Astrocyte (in vitro differentiated cells and primary cell): ENCODE measurements at regions not wholly inside any gene's neighbourhood (a gene's known extent, or its start where the extent isn't known, plus 50 kb on each side); places are given as distances from the start of the nearest gene placed in this dataset.

Source experiments
- DNase-seq: peaks from one replicate; pipeline ENCODE4 v3.0.0-alpha.2; 2010; ENCODE audit warnings: low read depth
- FAIRE-seq: peaks from 2 replicates; lab custom pipeline; 2011; peaks lifted over from hg19 to GRCh38; lab: Jason Lieb, UNC
- H2AFZ ChIP-seq: 2 replicates; pipeline ENCODE4 v1.6.0; 2012; ENCODE audit warnings: low read depth, low read length, inconsistent platforms
- H3K27ac ChIP-seq: 2 replicates; pipeline ENCODE4 v1.5.1; 2011; ENCODE audit warnings: low read depth, low read length, inconsistent platforms
- H3K27me3 ChIP-seq: 2 replicates; pipeline ENCODE4 v1.6.0; 2011; ENCODE audit warnings: low read length, inconsistent platforms; ENCODE audit not compliant: insufficient read depth
- H3K36me3 ChIP-seq: 2 replicates; pipeline ENCODE4 v1.5.1; 2011; ENCODE audit warnings: low read length, inconsistent platforms; ENCODE audit not compliant: insufficient read depth
- H3K4me1 ChIP-seq: 2 replicates; pipeline ENCODE4 v1.5.1; 2011; ENCODE audit warnings: low read length, inconsistent platforms; ENCODE audit not compliant: insufficient read depth
- H3K4me2 ChIP-seq: 2 replicates; pipeline ENCODE4 v1.6.0; 2012; ENCODE audit warnings: low read length, inconsistent platforms
- H3K4me3 ChIP-seq: 2 replicates; pipeline ENCODE4 v1.5.1; 2011; ENCODE audit warnings: low read depth, mild to moderate bottlenecking, low read length, inconsistent platforms; ENCODE audit not compliant: insufficient read depth
- H3K79me2 ChIP-seq: 2 replicates; pipeline ENCODE4 v1.6.0; 2012; ENCODE audit warnings: mild to moderate bottlenecking, low read length, inconsistent platforms; ENCODE audit not compliant: insufficient read depth
- H3K9ac ChIP-seq: 2 replicates; pipeline ENCODE4 v1.6.0; 2012; ENCODE audit warnings: mild to moderate bottlenecking, low read length, inconsistent platforms
- H3K9me3 ChIP-seq: 2 replicates; pipeline ENCODE4 v1.5.1; 2012; ENCODE audit warnings: low read depth, mild to moderate bottlenecking, low read length, inconsistent platforms; ENCODE audit not compliant: insufficient read depth
- H4K20me1 ChIP-seq: 2 replicates; pipeline ENCODE4 v1.6.0; 2012; ENCODE audit warnings: low read length, inconsistent platforms; ENCODE audit not compliant: insufficient read depth
- H3K27ac Mint-ChIP-seq: one replicate; pipeline ENCODE4 v1.8.0; 2021; ENCODE audit warnings: mild to moderate bottlenecking, mixed read lengths; ENCODE audit not compliant: unreplicated experiment
- H3K27me3 Mint-ChIP-seq: one replicate; pipeline ENCODE4 v1.8.0; 2021; ENCODE audit warnings: low read depth, mixed read lengths; ENCODE audit not compliant: unreplicated experiment
- H3K36me3 Mint-ChIP-seq: one replicate; pipeline ENCODE4 v1.8.0; 2021; ENCODE audit warnings: low read depth, mixed read lengths; ENCODE audit not compliant: unreplicated experiment
- H3K4me1 Mint-ChIP-seq: one replicate; pipeline ENCODE4 v1.8.0; 2021; ENCODE audit warnings: low read depth, mixed read lengths; ENCODE audit not compliant: unreplicated experiment
- H3K4me3 Mint-ChIP-seq: one replicate; pipeline ENCODE4 v1.8.0; 2021; ENCODE audit warnings: mild to moderate bottlenecking, moderate library complexity, mixed read lengths; ENCODE audit not compliant: unreplicated experiment
- H3K9me3 Mint-ChIP-seq: one replicate; pipeline ENCODE4 v1.8.0; 2021; ENCODE audit warnings: mild to moderate bottlenecking, mixed read lengths; ENCODE audit not compliant: unreplicated experiment
- EZH2 ChIP-seq: IDR thresholded peaks from 2 replicates; pipeline ENCODE4 v1.6.1; 2012; ENCODE audit warnings: mild to moderate bottlenecking, low read length, inconsistent platforms; ENCODE audit not compliant: insufficient read depth
- TF ChIP-seq, protein P1 (sequence below): IDR thresholded peaks from 2 replicates; pipeline ENCODE4 v1.5.1; 2011; ENCODE audit warnings: low read depth, mild to moderate bottlenecking, inconsistent platforms, low read length, moderate library complexity; ENCODE audit not compliant: insufficient read depth

DNA sequence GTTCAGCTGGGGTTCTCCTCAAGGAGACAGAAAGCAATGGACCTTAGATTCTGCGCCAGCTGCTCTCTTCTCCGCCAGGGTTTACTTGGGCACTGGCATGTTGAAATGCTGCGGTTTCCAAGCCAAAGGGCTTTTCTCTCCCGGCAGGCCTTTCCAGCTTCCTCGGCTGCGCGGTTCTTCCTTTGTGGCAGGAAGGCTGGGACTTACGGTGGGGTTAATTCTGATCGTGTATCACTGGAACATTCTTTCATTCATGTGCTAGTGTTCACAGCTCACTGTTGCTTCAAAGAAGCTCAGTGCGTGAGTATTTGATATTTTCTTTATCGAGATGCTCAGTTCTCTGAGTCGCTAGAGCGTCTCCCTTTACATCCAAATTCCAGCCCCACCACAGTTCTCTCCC lies 723.2 kb downstream of the UQCRFS1 start:
- FAIRE-seq (no peak), DNase-seq (no peak)
- Mint-ChIP-seq H3K27ac (no peak overlapping the region), H3K9me3 (no peaks in the 10 kb centered on the region), H3K27me3 (peaks cover 24% of the 10 kb centered on the region), H3K36me3 (no peaks in the 10 kb centered on the region), H3K4me1 (peaks cover 15% of the 10 kb centered on the region), H3K4me3 (no peak overlapping the region)
- no peak overlapping the region for H3K4me3 ChIP-seq
- no peak overlapping the region for H3K9ac ChIP-seq
- H2AFZ ChIP-seq, result no peak overlapping the region
- no peaks in the 10 kb centered on the region for H3K27me3 ChIP-seq
- H3K27ac ChIP-seq, result no peak overlapping the region
- no peaks in the 10 kb centered on the region for H3K9me3 ChIP-seq
- no peaks in the 10 kb centered on the region for H3K79me2 ChIP-seq
- no peaks in the 10 kb centered on the region for H4K20me1 ChIP-seq
- no peak overlapping the region for H3K4me2 ChIP-seq
- no peaks in the 10 kb centered on the region for H3K36me3 ChIP-seq
- H3K4me1 ChIP-seq, result no peaks in the 10 kb centered on the region
- TF ChIP-seq, protein P1, sequence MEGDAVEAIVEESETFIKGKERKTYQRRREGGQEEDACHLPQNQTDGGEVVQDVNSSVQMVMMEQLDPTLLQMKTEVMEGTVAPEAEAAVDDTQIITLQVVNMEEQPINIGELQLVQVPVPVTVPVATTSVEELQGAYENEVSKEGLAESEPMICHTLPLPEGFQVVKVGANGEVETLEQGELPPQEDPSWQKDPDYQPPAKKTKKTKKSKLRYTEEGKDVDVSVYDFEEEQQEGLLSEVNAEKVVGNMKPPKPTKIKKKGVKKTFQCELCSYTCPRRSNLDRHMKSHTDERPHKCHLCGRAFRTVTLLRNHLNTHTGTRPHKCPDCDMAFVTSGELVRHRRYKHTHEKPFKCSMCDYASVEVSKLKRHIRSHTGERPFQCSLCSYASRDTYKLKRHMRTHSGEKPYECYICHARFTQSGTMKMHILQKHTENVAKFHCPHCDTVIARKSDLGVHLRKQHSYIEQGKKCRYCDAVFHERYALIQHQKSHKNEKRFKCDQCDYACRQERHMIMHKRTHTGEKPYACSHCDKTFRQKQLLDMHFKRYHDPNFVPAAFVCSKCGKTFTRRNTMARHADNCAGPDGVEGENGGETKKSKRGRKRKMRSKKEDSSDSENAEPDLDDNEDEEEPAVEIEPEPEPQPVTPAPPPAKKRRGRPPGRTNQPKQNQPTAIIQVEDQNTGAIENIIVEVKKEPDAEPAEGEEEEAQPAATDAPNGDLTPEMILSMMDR, result no peak
- no peak for TF ChIP-seq EZH2

DNA sequence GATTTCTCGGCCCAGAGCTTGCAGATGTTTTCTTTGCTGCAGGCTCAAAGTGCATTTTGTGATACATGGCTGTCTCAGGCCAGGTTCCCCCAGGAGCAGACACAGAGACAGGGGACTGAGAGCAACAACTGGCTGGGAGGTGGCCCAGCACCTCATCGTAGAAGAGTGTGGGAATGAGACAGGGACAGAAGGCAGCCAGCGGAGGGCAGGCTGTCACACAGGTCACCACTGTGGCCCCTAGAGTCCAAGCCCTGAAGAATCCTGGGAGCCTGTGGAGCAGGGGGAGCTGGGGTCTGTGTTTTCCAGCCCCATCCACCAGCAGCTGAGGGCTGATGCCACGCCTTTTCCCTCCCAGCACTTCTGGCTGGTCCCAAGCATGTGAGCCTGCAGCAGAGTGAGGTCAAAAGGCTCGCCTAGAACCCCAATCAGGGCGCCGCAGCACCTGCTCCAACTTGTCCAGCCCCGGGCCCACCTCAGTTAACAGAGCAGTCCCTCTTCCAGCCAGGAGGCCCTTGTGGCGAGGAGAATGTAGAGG lies 723.8 kb downstream of the UQCRFS1 start:
- Histone ChIP-seq H3K4me1 (no peaks in the 10 kb centered on the region), H3K27me3 (no peaks in the 10 kb centered on the region), H3K9ac (no peak overlapping the region), H2AFZ (no peak overlapping the region), H3K4me2 (no peak overlapping the region), H3K27ac (no peak overlapping the region), H3K9me3 (no peaks in the 10 kb centered on the region), H3K36me3 (no peaks in the 10 kb centered on the region), H3K4me3 (no peak overlapping the region), H4K20me1 (no peaks in the 10 kb centered on the region), H3K79me2 (no peaks in the 10 kb centered on the region)
- peaks cover 11% of the 10 kb centered on the region for H3K4me1 Mint-ChIP-seq
- H3K27me3 Mint-ChIP-seq, result peaks cover 24% of the 10 kb centered on the region
- TF ChIP-seq, protein P1, result no peak
- no peak for TF ChIP-seq EZH2
- DNase-seq (no peak), FAIRE-seq (no peak)
- no peaks in the 10 kb centered on the region for H3K36me3 Mint-ChIP-seq
- H3K27ac Mint-ChIP-seq, result no peak overlapping the region
- no peaks in the 10 kb centered on the region for H3K9me3 Mint-ChIP-seq
- H3K4me3 Mint-ChIP-seq, result no peak overlapping the region

DNA sequence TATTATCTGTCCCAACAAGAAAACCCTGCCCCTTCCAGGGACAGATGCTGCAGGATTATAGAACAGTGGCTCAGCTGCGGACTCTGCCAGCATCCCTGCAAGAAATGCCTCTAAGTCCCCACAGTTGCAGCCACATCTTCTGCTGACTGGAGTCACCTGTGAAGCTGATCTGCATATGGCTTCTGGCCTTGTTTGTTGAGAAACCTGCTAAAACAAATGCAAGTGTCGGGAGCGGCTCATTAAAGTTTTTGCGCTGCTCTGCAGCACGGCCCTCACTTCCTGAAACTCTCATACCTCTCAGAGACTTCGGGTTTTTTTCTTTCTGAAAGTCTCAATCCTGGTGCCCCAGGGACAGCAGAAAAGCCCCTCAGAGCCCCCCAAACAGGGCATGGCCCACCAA lies 725.0 kb downstream of the UQCRFS1 start:
- DNase-seq (no peak), FAIRE-seq (no peak)
- H3K27me3 ChIP-seq, result no peaks in the 10 kb centered on the region
- peaks cover 9% of the 10 kb centered on the region for H3K4me1 Mint-ChIP-seq
- H3K9ac ChIP-seq, result no peak overlapping the region
- no peak for TF ChIP-seq EZH2
- H3K79me2 ChIP-seq, result no peaks in the 10 kb centered on the region
- H3K36me3 Mint-ChIP-seq, result no peaks in the 10 kb centered on the region
- H3K27me3 Mint-ChIP-seq, result peaks cover 24% of the 10 kb centered on the region
- no peak overlapping the region for H3K4me3 Mint-ChIP-seq
- no peak overlapping the region for H2AFZ ChIP-seq
- no peak overlapping the region for H3K4me3 ChIP-seq
- H3K4me2 ChIP-seq, result no peak overlapping the region
- H4K20me1 ChIP-seq, result no peaks in the 10 kb centered on the region
- no peak overlapping the region for H3K27ac ChIP-seq
- no peak overlapping the region for H3K27ac Mint-ChIP-seq
- H3K4me1 ChIP-seq, result no peaks in the 10 kb centered on the region
- H3K36me3 ChIP-seq, result no peaks in the 10 kb centered on the region
- no peaks in the 10 kb centered on the region for H3K9me3 Mint-ChIP-seq
- H3K9me3 ChIP-seq, result no peaks in the 10 kb centered on the region
